Fibroblast of skin of abdomen (primary cell): ENCODE measurements at regions not wholly inside any gene's neighbourhood (a gene's known extent, or its start where the extent isn't known, plus 50 kb on each side); places are given as distances from the start of the nearest gene placed in this dataset.

Experiments
- DNase-seq: peaks from one replicate; pipeline ENCODE4 v3.0.0-alpha.2; 2013

- no peak for DNase-seq
Measured at GRCh38 chr5:111010783-111011182, 60.7 kb upstream of the TSLP start.

GRCh38 chr5:111013011-111013410 lies 58.5 kb upstream of the TSLP start:
- DNase-seq, result no peak

GRCh38 chr5:111016801-111017200 lies 54.7 kb upstream of the TSLP start:
- DNase-seq, result peak; percentile 4

GRCh38 chr5:111017731-111018130 lies 53.8 kb upstream of the TSLP start:
- DNase-seq, result no peak
